Retinal pigment epithelial cell (primary cell): ENCODE measurements at regions not wholly inside any gene's neighbourhood (a gene's known extent, or its start where the extent isn't known, plus 50 kb on each side); places are given as distances from the start of the nearest gene placed in this dataset.

Experiments used
- DNase-seq: peaks from one replicate; pipeline ENCODE4 v3.0.0-alpha.2; 2010; ENCODE audit warnings: low read depth
- H3K4me3 ChIP-seq: 2 replicates; pipeline ENCODE4 v1.5.1; 2011; ENCODE audit warnings: mild to moderate bottlenecking, low read length, control low read depth, moderate library complexity
- CTCF ChIP-seq: conservative IDR thresholded peaks from 2 replicates; pipeline ENCODE4 v1.5.1; 2011; ENCODE audit warnings: low read depth, low read length, control low read depth, inconsistent platforms

- no peak for TF ChIP-seq CTCF
- H3K4me3 ChIP-seq, result no peak overlapping the region
- no peak for DNase-seq
Observed at GRCh38 chr7:68200051-68200670, 1203.5 kb downstream of the TYW1 start.

GRCh38 chr7:68203251-68203650 is 1206.6 kb downstream of the TYW1 start:
- TF ChIP-seq CTCF, result no peak
- no peak for DNase-seq
- H3K4me3 ChIP-seq, result no peak overlapping the region

- no peak overlapping the region for H3K4me3 ChIP-seq
- no peak for DNase-seq
- no peak for TF ChIP-seq CTCF
Observed at GRCh38 chr7:68205826-68206225, 1209.2 kb downstream of the TYW1 start.

DNA sequence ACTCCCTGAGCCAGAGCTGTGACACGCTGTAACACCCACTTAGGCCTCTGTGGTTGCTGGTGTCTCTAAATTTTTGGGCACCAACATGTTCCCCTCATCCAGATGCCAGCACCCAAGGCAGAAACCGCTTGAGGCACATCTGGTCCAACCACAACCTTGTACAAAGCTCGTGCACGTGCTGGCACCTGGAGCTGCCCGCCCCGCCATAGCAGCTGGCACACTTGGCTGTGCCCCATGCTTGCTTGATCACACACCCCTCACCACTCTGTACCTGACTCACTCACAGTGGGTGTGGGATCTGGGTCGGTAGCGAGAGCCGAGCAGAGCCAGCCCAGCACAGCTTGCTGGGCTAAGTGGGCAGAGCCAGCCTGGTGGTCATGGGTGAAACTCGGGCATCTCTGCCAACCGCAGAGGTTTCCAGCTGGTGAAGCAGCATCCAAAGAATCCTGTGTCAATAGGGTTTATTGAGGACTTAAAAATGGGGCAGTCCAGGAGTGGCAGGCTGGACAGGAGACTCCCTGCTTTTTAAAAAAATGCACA is 1210.4 kb downstream of the TYW1 start:
- TF ChIP-seq CTCF, result no peak
- DNase-seq, result no peak
- H3K4me3 ChIP-seq, result no peak overlapping the region

DNA sequence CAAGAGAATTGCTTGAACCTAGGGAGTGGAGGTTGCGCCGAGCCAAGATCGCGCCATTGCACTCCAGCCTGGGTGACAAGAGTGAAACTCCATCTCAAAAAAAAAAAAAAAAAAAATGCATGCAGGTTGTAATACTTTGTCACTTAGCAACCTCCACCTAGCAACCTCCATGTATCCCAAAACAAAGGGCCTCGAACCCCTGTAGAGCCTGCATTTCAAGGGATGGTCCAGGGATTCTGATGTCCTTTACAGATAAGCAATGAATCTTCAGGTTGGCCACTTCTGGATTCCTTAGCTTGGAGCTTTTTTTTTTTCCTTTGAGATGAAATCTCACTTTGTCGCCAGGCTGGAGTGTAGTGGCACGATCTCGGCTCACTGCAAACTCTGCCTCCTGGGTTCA is 1211.0 kb downstream of the TYW1 start:
- DNase-seq, result no peak
- H3K4me3 ChIP-seq, result no peak overlapping the region

GRCh38 chr7:68209486-68209885 is 1212.9 kb downstream of the TYW1 start:
- TF ChIP-seq CTCF, result no peak
- H3K4me3 ChIP-seq, result no peak overlapping the region
- no peak for DNase-seq

More for the DNA sequence above, 1211.0 kb downstream of the TYW1 start:
- TF ChIP-seq CTCF, result no peak

GRCh38 chr7:68213838-68214237 is 1217.2 kb downstream of the TYW1 start:
- H3K4me3 ChIP-seq, result no peak overlapping the region
- no peak for DNase-seq
- no peak for TF ChIP-seq CTCF
